ENCODE measurements at regions not wholly inside any gene's neighbourhood (a gene's known extent, or its start where the extent isn't known, plus 50 kb on each side); places are given as distances from the start of the nearest gene placed in this dataset.

DNA sequence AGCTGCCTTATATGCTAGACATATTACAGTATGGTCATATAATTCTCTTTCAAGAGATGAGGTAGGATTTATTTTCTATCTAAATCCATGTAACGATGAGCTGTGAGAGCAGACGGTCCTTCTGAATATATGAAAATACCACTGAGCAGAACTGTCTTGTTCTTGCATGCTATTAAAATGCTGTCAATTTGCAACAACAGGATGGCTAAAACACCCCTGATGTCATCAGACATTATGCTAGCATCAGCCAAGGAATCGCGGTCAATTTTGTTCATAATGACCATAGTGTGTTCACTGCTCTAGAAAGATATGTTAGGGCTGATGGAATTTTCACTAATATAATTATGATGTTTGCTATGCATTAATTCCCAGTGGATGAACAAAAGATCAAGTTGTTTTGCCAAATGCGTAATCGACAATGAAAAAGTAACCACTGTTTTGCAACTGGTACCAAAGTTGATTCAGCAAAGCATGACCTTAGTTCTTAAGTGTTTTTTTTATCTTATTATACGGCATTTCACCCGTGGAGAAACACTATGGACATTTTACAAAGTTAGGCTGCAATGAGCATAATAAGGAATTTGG lies 765.4 kb upstream of the NR2F2 start:
- no peak for DNase-seq (ENCODE audit: low spot score)

DNA sequence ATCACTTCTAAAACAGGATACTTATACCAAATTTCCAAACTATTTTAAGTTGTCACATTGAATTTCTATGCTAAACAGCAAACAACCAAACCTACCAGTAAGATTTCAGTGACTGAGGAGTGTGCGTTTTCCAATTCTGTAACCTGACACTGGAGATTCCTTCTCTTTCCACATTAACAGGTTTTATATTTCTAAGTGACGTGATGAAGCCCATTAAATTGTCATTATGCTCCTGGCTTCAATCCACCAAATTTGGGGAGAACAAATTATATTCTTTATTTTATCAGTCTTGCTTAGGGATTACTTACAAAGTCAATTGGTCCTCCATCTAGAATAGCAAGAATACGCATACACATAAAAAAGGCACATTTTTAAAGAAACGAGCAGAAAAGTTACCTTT lies 764.8 kb upstream of the NR2F2 start:
- DNase-seq (ENCODE audit: low spot score): no peak

DNA sequence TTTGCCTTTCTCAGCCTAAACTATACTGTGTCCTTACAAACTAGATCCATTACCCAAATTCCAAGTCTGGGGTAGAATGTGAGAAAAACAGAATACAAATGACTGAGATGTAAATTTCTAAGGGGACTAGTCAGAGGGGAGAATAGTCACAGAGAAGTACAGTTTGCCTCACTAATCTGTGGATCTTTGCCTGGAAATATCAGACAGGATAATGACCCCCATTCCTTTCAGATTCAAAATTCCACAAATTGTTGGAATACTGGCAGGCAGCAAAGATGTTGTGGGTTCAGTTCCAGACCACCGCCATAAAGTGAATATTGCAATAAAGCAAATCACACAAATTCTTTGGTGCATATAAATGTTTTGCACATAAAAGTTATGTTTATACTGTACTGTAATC lies 762.8 kb upstream of the NR2F2 start:
- DNase-seq (ENCODE audit: low spot score): no peak

DNA sequence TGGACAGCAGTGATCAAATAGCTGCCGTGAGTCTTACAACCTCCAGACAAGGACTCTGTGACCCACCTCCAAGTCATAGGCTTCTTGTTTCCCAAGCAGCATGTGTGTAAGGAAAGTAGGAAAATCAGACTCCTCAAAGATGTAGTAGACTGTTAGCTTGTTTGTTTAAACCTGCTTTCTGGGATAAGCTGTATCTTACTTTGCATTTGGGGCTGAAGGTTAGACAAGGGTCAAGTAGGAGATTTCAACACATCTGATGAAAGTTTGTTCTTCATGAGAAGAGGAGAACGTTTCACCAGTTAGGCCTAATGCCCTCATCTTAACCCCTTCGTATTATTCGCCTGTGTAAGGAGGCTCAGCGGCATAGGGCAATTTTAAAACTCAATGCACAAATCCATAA lies 756.4 kb upstream of the NR2F2 start:
- DNase-seq (ENCODE audit: low spot score): no peak

DNA sequence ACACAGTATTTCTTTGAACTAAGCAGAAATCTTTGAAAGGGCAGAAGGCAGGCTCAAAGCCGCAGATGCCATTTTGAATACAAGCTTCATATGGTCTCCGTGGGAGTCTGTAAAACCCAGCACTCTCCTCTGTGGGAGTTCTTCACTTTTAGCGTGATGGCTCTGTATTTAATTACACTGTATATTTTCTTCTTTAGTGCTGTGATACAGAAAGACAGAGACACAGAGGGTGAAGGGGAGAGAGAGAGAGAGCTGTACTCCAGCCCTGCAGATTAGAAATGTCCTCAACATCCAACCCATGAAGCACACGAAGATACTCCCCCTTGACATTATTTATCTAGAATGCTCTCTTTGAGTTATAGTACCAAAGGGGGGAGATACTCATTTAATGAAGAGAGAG lies 752.6 kb upstream of the NR2F2 start:
- no peak for DNase-seq (ENCODE audit: low spot score)

DNA sequence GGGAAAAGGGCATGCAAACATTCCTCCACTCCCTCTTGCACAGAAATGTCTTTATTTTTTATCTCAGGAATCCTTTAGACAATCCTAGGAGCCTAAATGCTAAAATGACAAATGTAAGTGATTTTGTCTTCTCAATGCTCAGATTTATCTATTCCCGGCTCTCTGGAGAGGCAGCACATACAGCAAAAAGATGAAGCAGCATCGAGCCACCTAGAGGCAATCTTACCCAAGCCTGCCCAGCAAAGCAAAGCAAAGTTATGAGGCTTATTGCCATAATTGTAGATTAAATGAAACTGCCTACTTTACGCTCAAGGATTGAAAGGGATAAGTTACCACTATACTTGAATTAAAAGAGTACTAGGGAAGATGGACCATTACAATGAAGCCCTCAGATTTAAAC lies 750.4 kb upstream of the NR2F2 start:
- no peak for DNase-seq (ENCODE audit: low spot score)

DNA sequence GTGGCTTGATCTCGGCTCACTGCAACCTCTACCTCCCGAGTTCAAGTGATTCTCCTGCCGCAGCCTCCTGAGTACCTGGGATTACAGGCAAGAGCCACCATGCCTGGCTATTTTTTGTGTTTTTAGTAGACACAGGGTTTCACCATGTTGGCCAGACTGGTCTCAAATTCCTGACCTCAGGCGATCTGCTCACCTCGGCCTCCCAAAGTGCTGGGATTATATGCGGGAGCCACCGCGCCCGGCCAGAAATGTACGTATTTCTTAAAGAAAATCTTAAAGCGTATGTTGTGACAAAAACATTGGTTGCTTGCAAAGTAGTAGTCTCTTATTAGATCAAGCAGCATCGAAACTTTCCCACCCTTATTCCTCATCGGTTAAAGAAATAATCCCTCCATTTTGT lies 748.9 kb upstream of the NR2F2 start:
- DNase-seq (ENCODE audit: low spot score): no peak

DNA sequence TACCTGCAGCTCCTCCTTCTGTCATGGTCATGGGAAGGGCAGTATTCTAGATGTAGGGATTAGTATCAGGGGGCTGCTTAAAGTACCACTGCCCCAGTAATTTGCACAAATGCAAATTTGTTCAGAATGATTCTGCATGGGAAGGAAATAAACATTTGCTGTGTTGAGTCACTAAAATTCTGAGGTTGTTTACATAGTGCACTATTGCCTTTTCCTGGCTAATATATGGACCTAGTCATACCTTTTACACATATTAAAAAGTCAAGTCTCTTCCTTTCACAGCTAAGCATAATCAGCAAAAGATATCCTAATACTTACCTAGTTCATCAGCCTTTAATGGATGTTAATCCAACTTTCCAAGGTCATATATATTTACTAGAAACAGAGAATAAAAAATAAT lies 746.4 kb upstream of the NR2F2 start:
- DNase-seq (ENCODE audit: low spot score): no peak

DNA sequence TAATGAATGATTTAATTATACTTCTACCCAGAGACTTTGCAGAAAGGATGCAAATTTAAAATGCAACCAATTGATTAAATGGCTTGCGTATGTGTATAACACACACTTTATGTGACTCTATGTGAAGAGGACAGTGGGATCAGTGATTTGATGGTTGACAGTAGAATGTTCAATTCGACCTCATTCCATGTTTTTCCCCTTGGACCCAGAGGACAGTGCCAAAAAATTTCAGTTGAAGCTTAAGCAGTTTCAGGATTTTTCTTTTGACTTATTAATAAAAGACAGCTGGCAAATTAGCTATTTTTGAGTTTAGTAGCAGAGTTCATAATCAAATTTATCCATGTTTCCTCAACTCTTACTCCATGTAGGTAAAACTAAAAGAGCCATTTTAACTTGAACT lies 742.4 kb upstream of the NR2F2 start:
- DNase-seq (ENCODE audit: low spot score): no peak

DNA sequence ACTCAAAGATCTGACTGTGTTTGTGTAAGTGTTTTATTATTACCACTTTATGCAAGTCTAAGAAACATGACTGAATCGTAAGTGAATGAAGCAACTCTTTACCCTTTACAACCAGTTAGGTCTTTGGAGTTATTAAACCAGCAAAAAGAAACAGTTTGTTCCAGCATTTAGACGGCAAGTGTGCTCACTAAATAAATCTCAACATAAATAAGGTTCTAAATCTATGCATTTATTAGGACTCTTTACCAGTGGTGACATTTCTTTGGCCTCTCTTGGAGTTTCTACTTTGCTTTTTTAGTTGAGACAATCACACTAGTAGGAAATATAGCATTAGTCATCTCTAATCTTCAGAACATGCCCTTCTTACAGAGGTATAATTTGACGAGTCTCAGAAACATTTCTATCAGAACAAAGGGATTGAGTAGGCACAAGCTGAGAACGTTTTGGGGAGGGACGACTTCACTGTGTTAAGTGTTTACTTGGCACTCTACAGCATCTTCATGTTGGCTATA lies 739.9 kb upstream of the NR2F2 start:
- DNase-seq (ENCODE audit: low spot score): no peak

DNA sequence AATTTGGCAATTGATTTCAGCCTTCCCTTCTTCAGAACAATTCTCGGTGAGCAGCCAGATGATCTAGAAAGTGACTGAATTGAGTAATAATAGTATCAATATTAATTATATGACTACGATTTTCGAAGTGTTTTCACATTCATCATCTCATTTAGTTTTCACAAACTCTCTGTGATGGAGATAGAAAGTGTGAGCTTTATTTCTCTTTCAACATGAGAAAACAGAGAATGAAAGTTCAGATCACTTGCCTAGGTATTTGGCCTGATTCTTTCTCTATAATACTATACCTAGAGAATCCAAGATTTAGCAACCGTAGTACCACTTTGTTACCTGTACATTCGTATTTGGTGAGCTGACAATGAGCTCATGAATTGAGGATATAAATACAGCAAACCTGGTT lies 739.2 kb upstream of the NR2F2 start:
- DNase-seq (ENCODE audit: low spot score): no peak

DNA sequence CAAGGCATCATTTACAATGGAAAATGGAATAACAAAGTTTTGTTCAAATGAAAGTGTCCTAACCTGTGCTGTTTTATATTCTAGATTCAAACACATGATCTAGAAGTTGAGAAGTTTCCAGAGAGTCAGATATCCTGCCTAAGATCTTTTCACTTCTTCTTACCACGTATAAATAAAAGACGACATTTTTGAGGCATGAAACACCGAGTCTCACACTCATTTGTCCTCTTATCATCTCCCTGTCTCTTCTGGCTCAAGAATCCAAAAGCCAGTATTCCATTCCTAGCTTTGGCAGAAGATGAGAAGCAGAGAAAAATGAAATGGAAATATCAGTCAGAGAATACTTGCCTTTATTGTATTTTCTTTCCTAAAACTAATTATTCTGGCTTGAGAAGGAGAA lies 738.6 kb upstream of the NR2F2 start:
- DNase-seq (ENCODE audit: low spot score): no peak

DNA sequence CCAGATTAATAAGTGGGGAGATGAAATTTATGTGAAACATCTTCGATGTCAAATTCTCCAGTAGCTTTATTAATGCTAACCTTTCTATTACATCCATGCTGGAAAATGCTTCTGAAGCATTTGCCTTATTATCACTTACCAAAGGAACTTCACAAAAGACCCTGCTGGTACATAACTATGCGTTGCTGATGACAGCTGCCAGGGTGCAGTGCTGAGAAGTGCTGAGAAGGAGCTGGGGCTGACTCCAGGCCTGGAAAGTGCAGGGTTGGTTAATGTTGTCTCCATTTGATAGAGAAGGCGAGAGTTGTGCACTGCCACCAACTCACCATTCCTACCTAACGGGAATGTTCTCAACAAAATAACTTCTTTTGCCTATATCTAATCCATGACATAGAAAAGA lies 736.0 kb upstream of the NR2F2 start:
- no peak for DNase-seq (ENCODE audit: low spot score)

DNA sequence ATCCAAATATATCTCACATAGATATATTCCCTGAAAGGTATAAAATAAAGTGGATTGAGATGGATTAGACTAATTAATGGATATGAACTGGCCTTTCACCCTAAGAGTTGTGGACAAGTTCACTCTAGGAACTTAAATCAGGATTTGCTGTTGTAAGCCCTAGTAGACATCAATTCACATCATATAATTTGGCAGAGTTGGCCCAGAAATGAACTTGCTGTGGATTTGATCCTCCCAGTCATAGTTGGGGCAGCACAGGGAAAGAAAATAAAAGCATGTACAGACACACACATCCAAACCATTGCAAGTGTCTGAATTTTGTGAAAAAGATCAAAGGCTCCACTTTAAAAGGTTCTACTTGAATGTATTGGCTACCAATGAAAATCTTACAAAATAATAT lies 734.7 kb upstream of the NR2F2 start:
- no peak for DNase-seq (ENCODE audit: low spot score)

DNA sequence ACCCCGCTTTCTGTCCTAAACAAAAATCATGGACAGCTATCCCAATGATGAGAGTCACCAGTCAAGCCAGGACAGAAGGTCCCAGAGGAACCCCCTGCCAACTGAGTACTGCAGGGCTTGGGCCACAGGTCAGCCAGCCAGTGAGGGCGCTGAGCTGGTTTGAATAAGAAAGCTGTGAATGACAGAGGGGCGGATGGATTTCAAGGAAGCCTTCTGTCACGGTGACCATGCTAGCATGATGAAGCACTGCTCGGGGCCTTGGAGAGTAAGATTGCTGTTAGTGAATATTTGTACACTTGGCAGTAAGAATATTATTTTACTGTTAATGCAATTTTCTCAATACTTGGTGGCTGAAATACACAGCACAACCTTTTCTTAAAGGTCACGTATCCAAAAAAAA lies 734.0 kb upstream of the NR2F2 start:
- DNase-seq (ENCODE audit: low spot score): no peak

DNA sequence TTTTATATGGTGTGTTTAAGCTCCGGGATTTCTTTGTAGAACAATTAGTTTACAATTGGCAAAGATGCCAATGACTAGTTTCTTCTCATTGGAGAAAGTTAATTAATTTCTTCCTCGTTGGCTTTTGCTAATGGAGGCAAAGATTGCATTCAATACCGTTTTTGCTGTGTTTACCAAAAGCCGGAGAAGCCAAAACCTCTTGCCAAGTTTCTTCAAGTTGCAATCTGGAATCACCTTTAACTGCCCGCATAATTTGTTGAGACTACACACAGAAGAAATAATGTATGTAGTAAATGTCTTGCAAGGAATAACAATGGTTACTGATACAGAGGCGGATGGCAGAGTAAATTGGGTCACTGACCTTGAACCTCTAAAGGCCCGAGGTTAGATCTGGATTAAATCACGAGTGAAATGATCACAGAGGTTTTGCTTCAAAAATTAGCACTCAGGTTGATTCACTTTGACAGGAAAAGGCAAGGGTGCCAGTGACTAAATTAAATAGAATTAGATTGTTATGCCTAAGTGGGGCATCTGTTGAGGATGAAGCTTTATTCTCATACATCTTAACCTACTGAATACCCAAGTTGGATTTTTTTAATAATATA lies 732.1 kb upstream of the NR2F2 start:
- no peak for DNase-seq (ENCODE audit: low spot score)

DNA sequence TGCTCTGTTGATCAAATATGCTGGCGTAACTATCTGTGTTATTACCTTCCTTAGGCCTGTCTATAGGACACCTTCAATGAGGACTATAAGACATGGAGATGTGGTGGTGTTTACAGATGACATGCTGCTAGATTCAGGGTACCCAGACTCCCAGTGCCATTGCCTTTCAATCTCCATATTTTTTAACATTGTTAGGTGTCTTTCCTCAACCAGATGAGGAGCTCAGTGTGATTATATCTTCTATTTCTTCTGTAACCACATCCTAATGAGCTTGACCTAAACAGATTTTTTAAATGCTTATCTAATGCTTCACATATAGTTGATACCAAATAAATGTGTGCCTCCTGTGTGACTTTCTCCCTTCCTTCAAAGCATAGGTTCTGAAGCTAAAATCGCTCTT lies 730.1 kb upstream of the NR2F2 start:
- DNase-seq (ENCODE audit: low spot score): no peak

DNA sequence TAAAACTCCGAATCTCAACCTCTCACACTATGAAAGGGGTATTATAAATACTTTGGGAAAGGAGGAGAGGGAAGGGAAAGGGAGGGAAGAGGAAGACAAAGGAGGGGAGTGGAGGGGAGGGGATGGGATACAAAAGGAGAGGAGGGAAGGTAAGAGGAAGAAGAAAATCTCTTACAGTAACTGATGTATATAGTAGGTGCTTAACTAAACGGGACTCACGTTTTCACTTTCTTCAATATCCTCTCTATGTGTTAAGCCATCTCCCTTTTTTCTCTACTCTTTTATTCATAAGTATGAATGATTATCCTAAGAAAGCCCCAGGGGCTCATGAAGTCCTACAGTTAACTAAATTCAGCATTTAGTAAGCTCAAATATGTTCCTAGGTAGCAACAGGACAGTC lies 729.6 kb upstream of the NR2F2 start:
- DNase-seq (ENCODE audit: low spot score): no peak

DNA sequence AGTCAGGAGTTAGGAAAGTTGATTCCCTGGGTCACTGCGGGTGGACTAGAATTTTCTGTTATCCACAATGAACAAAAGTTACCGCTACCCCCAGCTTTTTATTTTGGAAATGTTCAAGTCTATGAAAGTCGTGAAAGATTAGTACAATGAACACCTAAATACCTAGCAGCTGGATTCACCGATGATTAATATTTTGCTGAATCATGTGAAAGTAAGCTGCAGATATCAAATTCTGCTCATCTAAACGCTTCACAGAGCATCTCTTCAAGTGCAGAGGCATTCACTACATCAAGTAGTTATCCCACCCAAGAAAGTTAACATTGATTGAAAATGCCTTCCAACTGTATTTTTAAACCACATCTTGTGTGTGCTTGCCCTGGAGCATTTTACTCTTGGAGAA lies 729.0 kb upstream of the NR2F2 start:
- DNase-seq (ENCODE audit: low spot score): no peak

DNA sequence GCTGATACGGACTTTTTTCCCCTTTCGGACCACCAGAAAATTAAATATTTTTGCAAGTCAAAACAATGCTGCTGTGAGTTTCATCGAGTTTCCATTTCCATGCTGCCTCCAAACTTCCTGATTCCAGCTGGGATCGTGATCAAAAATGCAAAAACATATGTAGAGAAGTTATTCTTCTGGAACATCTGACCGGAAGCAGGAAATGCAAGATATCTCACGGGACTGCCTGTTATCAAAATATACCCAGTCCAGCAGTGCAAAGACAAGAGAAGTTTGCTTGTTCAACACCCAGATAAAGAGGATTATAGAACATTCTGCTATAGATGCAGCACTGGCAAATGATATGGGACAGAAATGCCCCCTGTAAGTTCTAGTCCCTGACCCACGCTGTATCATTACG lies 726.7 kb upstream of the NR2F2 start:
- DNase-seq (ENCODE audit: low spot score): no peak

DNA sequence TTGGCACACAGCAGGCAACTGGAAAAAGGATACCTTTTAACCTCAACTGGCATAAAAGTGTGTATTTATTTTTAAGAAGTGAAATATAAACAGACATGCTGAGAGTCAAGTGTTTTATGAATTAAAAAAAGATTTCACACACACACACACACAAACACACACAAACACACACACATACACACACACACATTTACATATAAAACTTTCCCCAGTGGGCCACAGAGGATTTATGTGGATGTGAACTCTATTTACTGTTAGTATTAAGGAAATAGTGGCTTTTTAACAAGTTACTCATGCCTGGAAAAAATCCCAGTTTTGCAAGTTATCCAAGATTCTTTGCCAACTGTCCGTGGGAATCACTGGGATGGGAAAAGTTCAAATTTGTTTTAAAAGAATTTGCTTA lies 725.9 kb upstream of the NR2F2 start:
- no peak for DNase-seq (ENCODE audit: low spot score)

DNA sequence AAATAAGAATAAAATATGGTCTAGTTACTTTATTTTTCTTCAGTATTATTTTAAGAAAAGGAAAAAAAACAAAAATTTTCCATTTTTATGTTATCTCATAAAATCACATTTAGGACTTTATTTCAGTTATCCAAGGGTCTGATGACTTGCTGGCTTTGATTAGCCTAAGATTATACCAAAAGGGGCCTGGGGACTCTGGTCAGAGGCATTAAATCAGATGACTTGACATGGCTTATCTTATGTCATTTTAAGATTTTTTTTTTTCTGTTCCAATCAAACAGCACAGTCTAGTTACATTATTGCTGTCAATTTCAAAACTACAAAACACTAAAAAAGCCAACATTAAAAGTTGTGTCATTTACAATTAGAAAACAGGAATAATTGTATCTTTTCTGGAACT lies 725.4 kb upstream of the NR2F2 start:
- no peak for DNase-seq (ENCODE audit: low spot score)

DNA sequence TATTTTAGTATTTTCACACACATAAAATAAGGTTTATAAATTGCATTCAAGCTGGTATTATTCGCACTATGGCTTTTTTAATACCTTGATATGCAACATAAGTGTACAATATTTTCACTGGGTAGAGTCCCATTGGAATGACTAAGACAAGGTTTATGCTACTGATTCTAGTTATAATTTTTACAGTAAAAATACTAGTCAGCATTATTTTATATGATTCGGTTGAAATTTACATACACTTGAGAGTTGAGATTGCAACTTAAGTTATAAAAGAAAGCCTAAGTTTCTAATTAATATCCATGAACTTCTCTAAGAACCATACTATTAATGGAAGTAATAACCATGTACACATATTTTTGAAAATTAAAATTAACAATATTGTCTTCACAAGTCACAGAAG lies 723.9 kb upstream of the NR2F2 start:
- DNase-seq (ENCODE audit: low spot score): no peak

DNA sequence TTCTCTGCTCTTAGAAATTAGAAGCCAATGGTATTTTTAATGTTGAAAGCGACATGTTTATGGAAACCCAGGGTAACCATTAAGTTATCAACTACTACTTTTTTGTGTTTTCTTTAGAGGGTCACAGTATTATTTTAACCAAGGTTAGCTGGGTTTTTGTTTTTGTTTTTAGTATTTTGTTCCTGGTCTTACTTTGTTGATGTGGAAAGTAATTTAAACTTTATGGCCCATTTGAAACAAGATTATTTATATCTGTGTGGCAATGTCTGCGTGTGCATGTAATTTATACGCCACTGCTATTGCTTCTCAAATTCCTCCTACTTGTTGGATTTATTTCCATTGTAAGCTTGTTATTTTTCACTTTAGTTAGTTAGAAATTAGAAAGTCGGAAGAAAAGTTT lies 722.1 kb upstream of the NR2F2 start:
- no peak for DNase-seq (ENCODE audit: low spot score)

DNA sequence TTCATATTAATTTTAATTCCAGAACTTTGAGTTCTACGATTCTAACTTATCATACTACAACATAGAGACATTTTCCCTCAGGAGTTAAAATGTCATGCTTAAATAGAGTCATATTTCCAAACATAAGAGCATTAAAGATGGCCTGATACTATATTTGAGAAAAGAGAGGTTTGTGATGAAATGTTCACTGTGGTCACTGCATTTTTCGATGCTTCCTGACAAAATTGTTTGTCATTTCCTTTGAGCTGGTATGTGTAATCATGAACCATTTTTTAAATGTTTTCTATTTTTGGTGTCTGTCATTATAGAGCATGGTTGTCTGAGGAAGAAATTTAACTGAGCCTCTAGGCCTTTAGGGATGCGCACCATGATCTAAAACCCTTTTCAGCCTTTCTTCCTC lies 721.4 kb upstream of the NR2F2 start:
- DNase-seq (ENCODE audit: low spot score): no peak

Data from globus pallidus (tissue), 1 donor.